Left hindlimb (tissue), 1 donor: ENCODE measurements at regions not wholly inside any gene's neighbourhood (a gene's known extent, or its start where the extent isn't known, plus 50 kb on each side); places are given as distances from the start of the nearest gene placed in this dataset.
"Not testable (repeated sequence)": the region's sequence is repeated elsewhere in the genome, so short reads cannot be mapped to it uniquely, and the experiment has no call there.

Experiments
- DNase-seq: peaks from one replicate; pipeline ENCODE4 v3.0.0-alpha.2; 2018

- not testable (repeated sequence) for DNase-seq
Observed at GRCh38 chr1:185538309-185538898, 195.8 kb upstream of the HMCN1 start.

GRCh38 chr1:185537596-185537995 is 196.6 kb upstream of the HMCN1 start:
- no peak for DNase-seq

- DNase-seq, result no peak
Observed at GRCh38 chr1:185536165-185536920, 197.8 kb upstream of the HMCN1 start.

- DNase-seq, result no peak
Observed at GRCh38 chr1:185535621-185536020, 198.6 kb upstream of the HMCN1 start.

GRCh38 chr1:185534801-185535200 is 199.4 kb upstream of the HMCN1 start:
- DNase-seq, result no peak

- no peak for DNase-seq
Observed at GRCh38 chr1:185533596-185533995, 200.6 kb upstream of the HMCN1 start.

GRCh38 chr1:185532856-185533255 is 201.3 kb upstream of the HMCN1 start:
- no peak for DNase-seq

GRCh38 chr1:185531838-185532237 is 202.4 kb upstream of the HMCN1 start:
- no peak for DNase-seq

GRCh38 chr1:185530215-185530614 is 204.0 kb upstream of the HMCN1 start:
- no peak for DNase-seq

GRCh38 chr1:185529673-185530072 is 204.5 kb upstream of the HMCN1 start:
- DNase-seq, result no peak

GRCh38 chr1:185528084-185528676 is 206.0 kb upstream of the HMCN1 start:
- DNase-seq, result no peak

GRCh38 chr1:185526344-185527307 is 207.6 kb upstream of the HMCN1 start:
- no peak for DNase-seq

- DNase-seq, result no peak
Observed at GRCh38 chr1:185520188-185520920, 203.3 kb upstream of the IVNS1ABP start.

- DNase-seq, result no peak
Observed at GRCh38 chr1:185517808-185518419, 200.9 kb upstream of the IVNS1ABP start.

GRCh38 chr1:185517301-185517700 is 200.3 kb upstream of the IVNS1ABP start:
- not testable (repeated sequence) for DNase-seq

GRCh38 chr1:185515696-185516095 is 198.7 kb upstream of the IVNS1ABP start:
- DNase-seq, result no peak

- DNase-seq, result no peak
Observed at GRCh38 chr1:185514311-185514710, 197.3 kb upstream of the IVNS1ABP start.

GRCh38 chr1:185512442-185512841 is 195.4 kb upstream of the IVNS1ABP start:
- DNase-seq, result no peak

- no peak for DNase-seq
Observed at GRCh38 chr1:185501099-185501498, 184.1 kb upstream of the IVNS1ABP start.

- no peak for DNase-seq
Observed at GRCh38 chr1:185500001-185500626, 183.1 kb upstream of the IVNS1ABP start.

- no peak for DNase-seq
Observed at GRCh38 chr1:185498207-185498606, 181.2 kb upstream of the IVNS1ABP start.
